A673 (cell line): ENCODE measurements at regions not wholly inside any gene's neighbourhood (a gene's known extent, or its start where the extent isn't known, plus 50 kb on each side); places are given as distances from the start of the nearest gene placed in this dataset.

Experiments
- EZH2 ChIP-seq: fragments of 200-600 bp; sonication (generic); IDR thresholded peaks from 2 replicates; pipeline ENCODE4 v1.6.1; 2017; ENCODE audit warnings: borderline replicate concordance, low read depth, mild to moderate bottlenecking, mixed read lengths, antibody characterized with exemption, low read length; ENCODE audit not compliant: poor library complexity, severe bottlenecking
- TF ChIP-seq, protein P1 (sequence below): fragments of 300-800, 200-600 bp; sonication (generic); conservative IDR thresholded peaks from 2 replicates; pipeline ENCODE4 v1.5.1; 2017; ENCODE audit warnings: low read depth, mild to moderate bottlenecking, antibody characterized with exemption, low read length, moderate library complexity, mixed read lengths

DNA sequence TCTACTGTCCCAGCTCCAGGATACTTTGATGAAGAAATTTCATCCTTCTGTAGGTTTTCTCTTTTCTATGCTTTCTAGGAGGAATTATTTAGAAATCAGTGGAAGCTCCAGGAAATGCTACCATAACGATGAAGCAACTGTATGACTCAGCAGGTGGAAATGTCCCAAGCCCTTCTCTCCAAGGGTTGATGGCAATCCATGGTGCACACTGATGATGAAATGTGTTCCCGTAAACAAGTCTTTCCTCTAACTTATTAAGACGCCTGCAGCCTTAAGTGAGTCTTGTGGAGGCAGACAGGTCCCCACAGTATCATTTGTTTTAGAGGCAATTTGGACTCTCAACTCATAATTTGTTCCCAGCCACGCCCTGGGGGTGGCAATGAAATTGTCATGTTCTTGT lies 777.6 kb upstream of the SOX11 start:
- TF ChIP-seq, protein P1, sequence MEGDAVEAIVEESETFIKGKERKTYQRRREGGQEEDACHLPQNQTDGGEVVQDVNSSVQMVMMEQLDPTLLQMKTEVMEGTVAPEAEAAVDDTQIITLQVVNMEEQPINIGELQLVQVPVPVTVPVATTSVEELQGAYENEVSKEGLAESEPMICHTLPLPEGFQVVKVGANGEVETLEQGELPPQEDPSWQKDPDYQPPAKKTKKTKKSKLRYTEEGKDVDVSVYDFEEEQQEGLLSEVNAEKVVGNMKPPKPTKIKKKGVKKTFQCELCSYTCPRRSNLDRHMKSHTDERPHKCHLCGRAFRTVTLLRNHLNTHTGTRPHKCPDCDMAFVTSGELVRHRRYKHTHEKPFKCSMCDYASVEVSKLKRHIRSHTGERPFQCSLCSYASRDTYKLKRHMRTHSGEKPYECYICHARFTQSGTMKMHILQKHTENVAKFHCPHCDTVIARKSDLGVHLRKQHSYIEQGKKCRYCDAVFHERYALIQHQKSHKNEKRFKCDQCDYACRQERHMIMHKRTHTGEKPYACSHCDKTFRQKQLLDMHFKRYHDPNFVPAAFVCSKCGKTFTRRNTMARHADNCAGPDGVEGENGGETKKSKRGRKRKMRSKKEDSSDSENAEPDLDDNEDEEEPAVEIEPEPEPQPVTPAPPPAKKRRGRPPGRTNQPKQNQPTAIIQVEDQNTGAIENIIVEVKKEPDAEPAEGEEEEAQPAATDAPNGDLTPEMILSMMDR, result no peak
- TF ChIP-seq EZH2, result no peak
